Mesendoderm (in vitro differentiated cells): ENCODE measurements at regions not wholly inside any gene's neighbourhood (a gene's known extent, or its start where the extent isn't known, plus 50 kb on each side); places are given as distances from the start of the nearest gene placed in this dataset.

ENCODE experiments used
- DNase-seq: peaks from one replicate; pipeline ENCODE4 v3.0.0; 2013
- H2AK5ac ChIP-seq: 2 replicates; pipeline ENCODE4 v1.6.1; 2013; ENCODE audit warnings: low read length, inconsistent platforms
- H2BK120ac ChIP-seq: 2 replicates; pipeline ENCODE4 v1.6.1; 2013; ENCODE audit warnings: low read depth, mild to moderate bottlenecking, low read length, moderate library complexity, mixed read lengths
- H2BK15ac ChIP-seq: replicated peaks from 2 replicates; pipeline ENCODE4 v1.6.1; 2013; ENCODE audit warnings: low read depth, mild to moderate bottlenecking, moderate library complexity
- H2BK5ac ChIP-seq: 2 replicates; pipeline ENCODE4 v1.6.1; 2013; ENCODE audit warnings: low read length, inconsistent platforms
- H3K18ac ChIP-seq: 2 replicates; pipeline ENCODE4 v1.6.1; 2013; ENCODE audit warnings: mild to moderate bottlenecking, low read length, mixed read lengths
- H3K23ac ChIP-seq: one replicate; pipeline ENCODE4 v1.6.1; 2013; ENCODE audit warnings: low read length
- H3K27ac ChIP-seq: 2 replicates; pipeline ENCODE4 v1.5.1; 2013; ENCODE audit warnings: low read depth, mild to moderate bottlenecking, inconsistent platforms, low read length, moderate library complexity
- H3K27me3 ChIP-seq: 2 replicates; pipeline ENCODE4 v1.6.1; 2013; ENCODE audit warnings: low read length, control low read depth, mild to moderate bottlenecking, inconsistent platforms; ENCODE audit not compliant: insufficient read depth, poor library complexity
- H3K36me3 ChIP-seq: 2 replicates; pipeline ENCODE4 v1.6.1; 2013; ENCODE audit warnings: low read length, inconsistent platforms; ENCODE audit not compliant: control insufficient read depth, insufficient read depth
- H3K4ac ChIP-seq: one replicate; pipeline ENCODE4 v1.6.1; 2013; ENCODE audit warnings: low read depth, mild to moderate bottlenecking, low read length, moderate library complexity
- H3K4me1 ChIP-seq: 2 replicates; pipeline ENCODE4 v1.6.1; 2013; ENCODE audit warnings: low read depth, low read length, inconsistent platforms; ENCODE audit not compliant: control insufficient read depth
- H3K4me2 ChIP-seq: 2 replicates; pipeline ENCODE4 v1.6.1; 2013; ENCODE audit warnings: low read length
- H3K4me3 ChIP-seq: 2 replicates; pipeline ENCODE4 v1.5.1; 2013; ENCODE audit warnings: mild to moderate bottlenecking, low read length
- H3K56ac ChIP-seq: one replicate; pipeline ENCODE4 v1.6.1; 2013; ENCODE audit warnings: low read length
- H3K79me1 ChIP-seq: 2 replicates; pipeline ENCODE4 v1.6.1; 2013; ENCODE audit warnings: low read length, inconsistent platforms
- H3K79me2 ChIP-seq: 2 replicates; pipeline ENCODE4 v1.6.1; 2013; ENCODE audit warnings: mild to moderate bottlenecking, low read length; ENCODE audit not compliant: control insufficient read depth, insufficient read depth
- H3K9ac ChIP-seq: 2 replicates; pipeline ENCODE4 v1.6.1; 2013; ENCODE audit warnings: low read length, inconsistent platforms
- H4K5ac ChIP-seq: one replicate; pipeline ENCODE4 v1.6.1; 2013; ENCODE audit warnings: low read length
- H4K8ac ChIP-seq: one replicate; pipeline ENCODE4 v1.6.1; 2013; ENCODE audit warnings: low read depth, mild to moderate bottlenecking, control low read depth, low read length, moderate library complexity
- WGBS: extraction: QIAGEN DNeasy Blood & Tissue Kit; methylation state at CpG from one replicate; pipeline ENCODE4 v1.1.7; 2013; ENCODE audit warnings: low lambda C conversion rate, missing lambda C conversion rate; ENCODE audit not compliant: insufficient coverage; ENCODE audit errors: extremely low coverage; 5-methylcytosine and 5-hydroxymethylcytosine counted together

DNA sequence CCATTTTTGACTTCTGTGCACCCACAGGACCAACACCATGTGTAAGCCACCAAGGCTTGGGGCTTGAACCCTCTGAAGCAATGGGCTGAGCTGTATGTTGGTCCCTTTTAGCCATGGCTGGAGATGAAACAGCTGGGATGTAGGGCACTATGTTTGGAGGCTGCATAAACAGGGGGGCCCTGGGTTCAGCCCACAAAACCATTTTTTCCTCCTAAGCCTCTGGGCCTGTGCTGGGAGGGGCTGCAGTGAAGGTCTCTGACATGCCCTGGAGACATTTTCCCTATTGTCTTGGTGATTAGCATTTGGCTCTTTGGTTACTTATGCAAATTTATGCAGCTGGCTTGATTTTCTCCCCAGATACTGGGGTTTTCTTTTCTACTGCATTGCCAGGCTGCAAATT lies 144.9 kb downstream of the ZNF326 start:
- no peaks in the 10 kb centered on the region for H3K4me1 ChIP-seq
- H3K79me2 ChIP-seq: no peaks in the 10 kb centered on the region
- H3K4me3 ChIP-seq: no peak overlapping the region
- no peak overlapping the region for H3K4me2 ChIP-seq
- H3K9ac ChIP-seq: no peak overlapping the region
- no peak overlapping the region for H2BK120ac ChIP-seq
- H3K56ac ChIP-seq: no peak overlapping the region
- H2AK5ac ChIP-seq: no peak overlapping the region
- H3K18ac ChIP-seq: no peak overlapping the region
- no peak overlapping the region for H2BK5ac ChIP-seq
- no peak overlapping the region for H3K27ac ChIP-seq
- no peak overlapping the region for H3K4ac ChIP-seq
- no peak overlapping the region for H2BK15ac ChIP-seq
- no peaks in the 10 kb centered on the region for H3K79me1 ChIP-seq
- H3K23ac ChIP-seq: no peak overlapping the region
- H4K8ac ChIP-seq: no peak overlapping the region
- no peak overlapping the region for H4K5ac ChIP-seq
- H3K27me3 ChIP-seq: no peaks in the 10 kb centered on the region
- H3K36me3 ChIP-seq: no peaks in the 10 kb centered on the region
- DNase-seq: no peak

DNA sequence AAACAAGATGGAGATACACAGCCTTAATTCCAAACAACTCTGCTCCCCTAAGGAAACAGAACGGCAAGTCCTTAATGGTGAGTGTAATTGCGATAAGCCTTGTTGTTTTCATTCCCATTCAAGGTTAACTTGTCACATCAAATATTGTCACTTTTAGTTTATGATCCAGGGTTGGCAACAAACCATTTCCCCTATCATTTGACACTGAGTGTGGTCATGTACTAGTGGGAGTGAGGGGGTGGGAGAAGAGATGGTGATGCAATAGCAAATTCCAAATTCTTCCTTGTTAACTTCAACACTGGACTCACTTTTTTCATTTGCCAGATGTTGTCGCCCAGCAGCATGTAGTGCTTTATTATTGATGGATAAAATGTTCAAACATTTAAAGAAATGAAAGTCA lies 140.4 kb downstream of the ZNF326 start:
- H3K36me3 ChIP-seq: no peaks in the 10 kb centered on the region
- H2BK15ac ChIP-seq: no peak overlapping the region
- no peak overlapping the region for H3K4ac ChIP-seq
- H3K27ac ChIP-seq: no peak overlapping the region
- H3K79me2 ChIP-seq: no peaks in the 10 kb centered on the region
- no peak overlapping the region for H4K5ac ChIP-seq
- no peak overlapping the region for H3K56ac ChIP-seq
- H3K27me3 ChIP-seq: no peaks in the 10 kb centered on the region
- no peak overlapping the region for H2AK5ac ChIP-seq
- WGBS: no CpG with 5 or more reads among the region's 3 CpGs
- H3K4me2 ChIP-seq: no peak overlapping the region
- H2BK120ac ChIP-seq: no peak overlapping the region
- no peak overlapping the region for H2BK5ac ChIP-seq
- no peak overlapping the region for H4K8ac ChIP-seq
- no peak overlapping the region for H3K9ac ChIP-seq
- no peak overlapping the region for H3K4me3 ChIP-seq
- no peaks in the 10 kb centered on the region for H3K4me1 ChIP-seq
- DNase-seq: no peak
- H3K18ac ChIP-seq: no peak overlapping the region
- H3K79me1 ChIP-seq: no peaks in the 10 kb centered on the region
- H3K23ac ChIP-seq: no peak overlapping the region

DNA sequence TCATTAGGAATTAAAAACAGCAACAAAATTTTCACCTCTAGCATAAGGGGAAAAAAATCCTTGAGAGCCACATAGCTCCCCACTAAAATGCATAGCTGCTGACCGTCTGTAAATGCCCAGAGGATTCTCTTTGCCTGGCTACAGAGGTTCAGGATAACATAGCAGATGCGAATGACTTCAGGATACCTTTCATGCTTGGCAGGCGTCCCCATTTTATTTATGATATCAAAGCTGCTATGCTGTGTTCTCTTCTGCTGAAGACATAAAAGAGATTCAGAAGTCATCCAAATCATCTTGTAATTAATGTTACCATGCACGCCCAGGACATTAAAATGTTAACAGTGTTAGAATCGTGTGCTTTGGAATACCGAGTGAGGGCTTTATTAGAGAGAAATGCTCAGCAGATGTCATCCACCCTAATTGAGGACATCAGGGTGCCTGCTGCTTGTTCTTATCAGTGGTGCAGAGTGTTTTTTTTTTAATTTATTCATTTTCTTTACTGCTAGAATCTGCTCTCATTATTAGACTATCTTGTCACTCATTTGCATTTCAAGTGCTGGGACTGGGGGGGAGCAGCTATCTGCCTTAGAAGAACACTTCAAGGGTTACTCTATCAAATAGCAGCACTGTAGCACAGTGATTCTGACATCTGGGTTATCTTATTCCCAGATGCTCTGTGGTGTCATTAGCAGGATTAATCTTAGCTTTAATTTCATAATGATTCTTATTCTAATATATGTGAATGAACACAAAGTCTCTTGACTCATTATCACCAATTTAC lies 139.5 kb downstream of the ZNF326 start:
- Histone ChIP-seq H3K56ac (no peak overlapping the region), H2AK5ac (no peak overlapping the region), H3K79me1 (no peaks in the 10 kb centered on the region), H3K23ac (no peak overlapping the region), H3K27ac (no peak overlapping the region), H3K36me3 (no peaks in the 10 kb centered on the region), H3K4ac (no peak overlapping the region), H3K4me2 (no peak overlapping the region), H3K4me1 (no peaks in the 10 kb centered on the region), H2BK5ac (no peak overlapping the region), H3K9ac (no peak overlapping the region), H3K27me3 (no peaks in the 10 kb centered on the region), H2BK120ac (no peak overlapping the region), H3K79me2 (no peaks in the 10 kb centered on the region), H2BK15ac (no peak overlapping the region), H4K5ac (no peak overlapping the region), H4K8ac (no peak overlapping the region), H3K4me3 (no peak overlapping the region), H3K18ac (no peak overlapping the region)
- DNase-seq: no peak
- WGBS: no CpG with 5 or more reads among the region's 6 CpGs

DNA sequence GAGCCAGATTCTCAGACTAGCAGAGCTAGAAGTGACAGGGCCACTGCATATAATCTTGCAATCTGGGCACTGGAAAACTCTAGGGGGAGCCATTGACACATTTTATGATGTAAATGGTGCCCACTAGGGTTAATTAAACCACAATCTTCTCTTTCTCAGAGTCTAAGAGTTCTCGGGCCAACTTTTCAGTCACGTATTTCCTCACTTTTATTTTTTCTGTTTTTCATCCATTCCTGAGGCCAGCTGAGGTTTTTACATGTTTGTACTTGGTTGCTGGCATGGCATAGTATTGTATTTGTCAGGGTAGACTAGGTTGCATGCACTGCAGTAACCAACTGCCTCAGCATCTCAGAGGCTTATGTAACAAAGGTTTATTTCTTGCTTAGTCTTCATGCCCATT lies 138.2 kb downstream of the ZNF326 start:
- no peak overlapping the region for H3K18ac ChIP-seq
- no peaks in the 10 kb centered on the region for H3K79me2 ChIP-seq
- H3K4me3 ChIP-seq: no peak overlapping the region
- no peaks in the 10 kb centered on the region for H3K4me1 ChIP-seq
- no peak overlapping the region for H2BK120ac ChIP-seq
- peak; percentile 71 for DNase-seq
- no peak overlapping the region for H3K4ac ChIP-seq
- no peaks in the 10 kb centered on the region for H3K27me3 ChIP-seq
- no peak overlapping the region for H2BK5ac ChIP-seq
- no peak overlapping the region for H3K9ac ChIP-seq
- no peak overlapping the region for H3K27ac ChIP-seq
- no peak overlapping the region for H3K23ac ChIP-seq
- no peak overlapping the region for H3K56ac ChIP-seq
- no CpG with 5 or more reads among the region's 2 CpGs for WGBS
- H2AK5ac ChIP-seq: no peak overlapping the region
- no peak overlapping the region for H3K4me2 ChIP-seq
- H4K5ac ChIP-seq: no peak overlapping the region
- no peaks in the 10 kb centered on the region for H3K36me3 ChIP-seq
- no peak overlapping the region for H2BK15ac ChIP-seq
- no peaks in the 10 kb centered on the region for H3K79me1 ChIP-seq
- H4K8ac ChIP-seq: no peak overlapping the region

DNA sequence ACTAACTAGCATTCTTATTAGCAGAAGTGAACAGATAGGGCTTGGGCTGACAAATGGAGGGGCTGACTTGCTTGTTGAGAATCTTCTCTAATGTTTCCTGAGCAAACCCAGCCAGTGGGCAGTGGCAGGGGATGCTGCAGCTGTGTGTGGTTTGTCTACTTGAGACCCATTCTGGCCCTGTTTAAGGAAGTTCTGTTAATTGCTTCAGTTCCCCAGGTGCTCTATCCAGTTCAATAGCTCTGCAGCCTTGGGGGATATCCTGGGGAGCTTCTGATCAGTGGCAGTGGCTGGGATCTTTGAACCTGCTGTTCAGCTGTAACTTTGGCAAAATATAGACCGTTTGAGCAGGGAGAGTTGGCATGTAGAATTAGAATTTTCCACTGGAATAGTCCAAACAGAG lies 137.4 kb downstream of the ZNF326 start:
- H3K4ac ChIP-seq: no peak overlapping the region
- no peak overlapping the region for H2BK5ac ChIP-seq
- no peak overlapping the region for H3K9ac ChIP-seq
- H3K79me1 ChIP-seq: no peaks in the 10 kb centered on the region
- H4K8ac ChIP-seq: no peak overlapping the region
- no peaks in the 10 kb centered on the region for H3K4me1 ChIP-seq
- H2BK120ac ChIP-seq: no peak overlapping the region
- H3K27me3 ChIP-seq: no peaks in the 10 kb centered on the region
- H3K4me2 ChIP-seq: no peak overlapping the region
- no peaks in the 10 kb centered on the region for H3K36me3 ChIP-seq
- no peak overlapping the region for H3K23ac ChIP-seq
- H4K5ac ChIP-seq: no peak overlapping the region
- no peak for DNase-seq
- H2BK15ac ChIP-seq: no peak overlapping the region
- H3K18ac ChIP-seq: no peak overlapping the region
- no CpG with 5 or more reads among the region's 1 CpG for WGBS
- H2AK5ac ChIP-seq: no peak overlapping the region
- no peak overlapping the region for H3K4me3 ChIP-seq
- no peak overlapping the region for H3K56ac ChIP-seq
- H3K27ac ChIP-seq: no peak overlapping the region
- no peaks in the 10 kb centered on the region for H3K79me2 ChIP-seq

DNA sequence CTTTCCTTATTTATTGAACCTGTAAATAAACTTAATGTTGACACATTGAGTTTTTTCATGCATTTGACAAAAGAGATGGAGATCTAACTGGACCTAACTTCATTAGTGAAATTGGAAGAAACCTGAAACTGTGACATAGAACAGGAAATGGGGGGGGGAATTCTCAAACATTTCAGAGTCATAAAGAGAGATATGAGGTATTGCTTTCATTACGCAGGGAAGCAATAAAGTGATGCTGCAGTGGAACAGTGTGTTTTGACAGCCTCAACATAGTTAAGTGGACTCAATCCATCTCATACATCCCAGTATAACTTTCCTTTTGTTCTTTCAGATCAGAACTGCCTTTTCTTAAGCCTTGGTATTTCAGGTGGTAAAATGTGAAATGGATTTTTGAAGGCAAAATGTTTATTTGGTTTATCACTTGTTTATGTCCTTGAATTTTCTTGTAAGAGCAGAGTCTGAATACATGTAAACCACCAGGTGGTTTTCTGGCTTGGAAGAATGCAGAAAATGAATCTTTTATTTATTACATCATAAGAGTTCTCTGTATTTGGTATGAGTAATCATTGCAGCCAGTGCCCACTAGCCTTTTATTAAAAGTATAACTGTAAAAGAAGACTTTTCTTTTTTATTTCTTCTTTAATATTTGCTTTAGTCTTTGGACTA lies 132.5 kb downstream of the ZNF326 start:
- Histone ChIP-seq H4K5ac (no peak overlapping the region), H3K56ac (no peak overlapping the region), H2AK5ac (no peak overlapping the region), H2BK5ac (no peak overlapping the region), H3K4me2 (no peak overlapping the region), H3K4me3 (no peak overlapping the region), H3K4ac (no peak overlapping the region), H3K4me1 (no peaks in the 10 kb centered on the region), H3K36me3 (no peaks in the 10 kb centered on the region), H3K23ac (no peak overlapping the region), H2BK15ac (no peak overlapping the region), H3K9ac (no peak overlapping the region), H3K27ac (no peak overlapping the region), H3K27me3 (no peaks in the 10 kb centered on the region), H2BK120ac (no peak overlapping the region), H3K79me1 (no peaks in the 10 kb centered on the region), H4K8ac (no peak overlapping the region), H3K18ac (no peak overlapping the region), H3K79me2 (no peaks in the 10 kb centered on the region)
- DNase-seq: no peak
- no CpG with 5 or more reads among the region's 1 CpG for WGBS
